Ishikawa (cell line): ENCODE measurements at regions not wholly inside any gene's neighbourhood (a gene's known extent, or its start where the extent isn't known, plus 50 kb on each side); places are given as distances from the start of the nearest gene placed in this dataset.

Source experiments
- CEBPB ChIP-seq: IDR thresholded peaks from 2 replicates; pipeline ENCODE4 v1.6.1; 2012
- CREB1 ChIP-seq: IDR thresholded peaks from 2 replicates; pipeline ENCODE4 v1.6.1; 2012; ENCODE audit warnings: low read depth
- EGR1 ChIP-seq: IDR thresholded peaks from 2 replicates; pipeline ENCODE4 v1.6.1; 2012
- EP300 ChIP-seq: IDR thresholded peaks from 2 replicates; pipeline ENCODE4 v1.6.1; 2012; ENCODE audit warnings: borderline replicate concordance
- FOXM1 ChIP-seq: IDR thresholded peaks from 2 replicates; pipeline ENCODE4 v1.6.1; 2012; ENCODE audit warnings: low read depth, borderline replicate concordance
- MAX ChIP-seq: IDR thresholded peaks from 2 replicates; pipeline ENCODE4 v1.6.1; 2012
- NFIC ChIP-seq: IDR thresholded peaks from 2 replicates; pipeline ENCODE4 v1.6.1; 2012
- RAD21 ChIP-seq: IDR thresholded peaks from 2 replicates; pipeline ENCODE4 v1.6.1; 2012; ENCODE audit warnings: low read depth
- REST ChIP-seq: IDR thresholded peaks from 2 replicates; pipeline ENCODE4 v1.6.1; 2012; ENCODE audit warnings: low read depth, mild to moderate bottlenecking
- TAF1 ChIP-seq: IDR thresholded peaks from 2 replicates; pipeline ENCODE4 v1.6.1; 2012; ENCODE audit warnings: low read depth, mild to moderate bottlenecking
- TCF12 ChIP-seq: IDR thresholded peaks from 2 replicates; pipeline ENCODE4 v1.6.1; 2012; ENCODE audit warnings: low read depth
- TEAD4 ChIP-seq: IDR thresholded peaks from 2 replicates; pipeline ENCODE4 v1.6.1; 2012
- USF1 ChIP-seq: IDR thresholded peaks from 2 replicates; pipeline ENCODE4 v1.6.1; 2012
- YY1 ChIP-seq: IDR thresholded peaks from 2 replicates; pipeline ENCODE4 v1.6.1; 2012; ENCODE audit warnings: low read depth
- ZBTB7A ChIP-seq: IDR thresholded peaks from 2 replicates; pipeline ENCODE4 v1.6.1; 2012; ENCODE audit warnings: low read depth

- TF ChIP-seq TAF1 = no peak
- no peak for TF ChIP-seq EGR1
- no peak for TF ChIP-seq TCF12
- no peak for TF ChIP-seq ZBTB7A
- TF ChIP-seq REST = no peak
- TF ChIP-seq TEAD4 = no peak
- no peak for TF ChIP-seq EP300
- no peak for TF ChIP-seq CEBPB
- TF ChIP-seq FOXM1 = no peak
- no peak for TF ChIP-seq YY1
- TF ChIP-seq CREB1 = no peak
- TF ChIP-seq RAD21 = no peak
- no peak for TF ChIP-seq NFIC
- no peak for TF ChIP-seq MAX
- TF ChIP-seq USF1 = no peak
These were observed 668.8 kb upstream of the RGMB start for GRCh38 chr5:98104454-98105188.

- no peak for TF ChIP-seq MAX
- no peak for TF ChIP-seq ZBTB7A
- TF ChIP-seq CREB1 = no peak
- TF ChIP-seq TCF12 = no peak
- no peak for TF ChIP-seq REST
- TF ChIP-seq TEAD4 = no peak
- TF ChIP-seq FOXM1 = no peak
- TF ChIP-seq NFIC = no peak
- no peak for TF ChIP-seq RAD21
- no peak for TF ChIP-seq CEBPB
These were observed 667.8 kb upstream of the RGMB start for GRCh38 chr5:98105681-98106080.

GRCh38 chr5:98106116-98107031 is 667.1 kb upstream of the RGMB start:
- TF ChIP-seq MAX (no peak), TEAD4 (no peak), FOXM1 (no peak), ZBTB7A (no peak), REST (no peak), RAD21 (no peak), TAF1 (no peak), NFIC (no peak), TCF12 (no peak), USF1 (no peak), EP300 (no peak), CREB1 (no peak), CEBPB (no peak), EGR1 (no peak), YY1 (no peak)
